ENCODE measurements at regions not wholly inside any gene's neighbourhood (a gene's known extent, or its start where the extent isn't known, plus 50 kb on each side); places are given as distances from the start of the nearest gene placed in this dataset.

GRCh38 chr6:19613678-19614077 lies 223.5 kb upstream of the ID4 start:
- RAD21 ChIA-PET (ENCODE audit: low non-redundant PET in 1 of 2, low total read pairs in 2 of 2, uncharacterized antibody in 2 of 2, unreplicated experiment in 2 of 2), result no interaction called here
- CTCF ChIA-PET, result interaction anchor here (1.2 kb wide), 1 partner anchor 8 kb away, joined by 3 read pairs; no protein-coding TSS in a partner anchor
- peak; percentile 4 for DNase-seq (ENCODE audit: low read depth, low spot score)

More at GRCh38 chr6:19613678-19614077, 223.5 kb upstream of the ID4 start:
- no peak overlapping the region for H3K9ac ChIP-seq (ENCODE audit: low read length)
- H3K36me3 ChIP-seq (ENCODE audit: control insufficient read depth in 1 of 2, insufficient read depth in 2 of 2, low read length in 2 of 2), result no peaks in the 10 kb centered on the region
- intact Hi-C loops (cut with micrococcal nuclease), result no loop called here
- no peaks in the 10 kb centered on the region for H3K9me3 ChIP-seq (ENCODE audit: control insufficient read depth in 1 of 2, insufficient read depth in 1 of 2, low read depth in 1 of 2, low read length in 2 of 2)
- no peaks in the 10 kb centered on the region for H3K9me2 ChIP-seq (ENCODE audit: insufficient read depth)
- H3K4me2 ChIP-seq (ENCODE audit: low read length), result no peak overlapping the region
- no peaks in the 10 kb centered on the region for H4K20me1 ChIP-seq (ENCODE audit: insufficient read depth)
- no peak for ATAC-seq
- no peak overlapping the region for H3K27ac ChIP-seq (ENCODE audit: low read depth, low read length)
- no TSS peak for BruUV-seq (replicated peaks)
- H2AFZ ChIP-seq (ENCODE audit: low read depth, low read length, poor library complexity, severe bottlenecking), result no peak overlapping the region
- no peaks in the 10 kb centered on the region for H3K27me3 ChIP-seq (ENCODE audit: insufficient read depth, low read length)
- H3K79me2 ChIP-seq (ENCODE audit: insufficient read depth, low read length), result no peaks in the 10 kb centered on the region
- no peak overlapping the region for H3K4me3 ChIP-seq (replicated peaks in 1 of 2; ENCODE audit: low read depth in 1 of 2, low read length in 2 of 2)
- no peaks in the 10 kb centered on the region for H3K4me1 ChIP-seq (ENCODE audit: control insufficient read depth in 1 of 2, insufficient read depth in 2 of 2, low read length in 2 of 2)
- TF ChIP-seq SP1 (IDR thresholded peaks at IDR 0.05; ENCODE audit: low read depth) (no peak), RAD21 (IDR thresholded peaks at IDR 0.05; ENCODE audit: low read depth) (no peak; the same call in 1 of the 2 replicates), SRF (IDR thresholded peaks at IDR 0.05; ENCODE audit: low read depth) (no peak), FOSL1 (IDR thresholded peaks at IDR 0.05; ENCODE audit: low read depth) (no peak), CEBPB (IDR thresholded peaks at IDR 0.05; ENCODE audit: low read depth) (no peak), ZFX (IDR thresholded peaks at IDR 0.05) (no peak), EZH2 (IDR thresholded peaks at IDR 0.05) (no peak), REST (IDR thresholded peaks at IDR 0.05; ENCODE audit: low read depth) (peak; percentile 36), ZBTB33 (IDR thresholded peaks at IDR 0.05; ENCODE audit: extremely low read depth, insufficient replicate concordance, low read length) (no peak), TCF7L2 (IDR thresholded peaks at IDR 0.05; ENCODE audit: borderline replicate concordance, extremely low read depth, insufficient read depth, insufficient read length) (no peak), CTCF (IDR thresholded peaks at IDR 0.05 in 2 of 3, conservative IDR thresholded peaks at IDR 0.05 in 1 of 3; ENCODE audit: borderline replicate concordance in 1 of 3, insufficient read depth in 1 of 3, low read depth in 2 of 3, low read length in 2 of 3) (peak; percentile 5 to 35 (median 32); a peak in 3 of 6 replicates), MAX (IDR thresholded peaks at IDR 0.05) (no peak), POLR2A (IDR thresholded peaks at IDR 0.05; ENCODE audit: borderline replicate concordance, extremely low read depth, insufficient read depth, insufficient read length) (no peak), YY1 (IDR thresholded peaks at IDR 0.05; ENCODE audit: extremely low read depth, insufficient replicate concordance, low read depth, low read length) (no peak), CBX3 (IDR thresholded peaks at IDR 0.05; ENCODE audit: low read depth) (no peak), EZH2phosphoT487 (IDR thresholded peaks at IDR 0.05; ENCODE audit: borderline replicate concordance) (no peak), ELF1 (IDR thresholded peaks at IDR 0.05; ENCODE audit: borderline replicate concordance, low read depth) (no peak)
- POLR2A ChIA-PET, result no interaction called here
